GM19351 (cell line): ENCODE measurements at regions not wholly inside any gene's neighbourhood (a gene's known extent, or its start where the extent isn't known, plus 50 kb on each side); places are given as distances from the start of the nearest gene placed in this dataset.

Source experiments
- ATAC-seq: cut with Tn5 transposase; IDR thresholded peaks from one replicate; pipeline ENCODE4 v1.9.1; 2021; ENCODE audit warnings: mild to moderate bottlenecking, moderate library complexity; ENCODE audit not compliant: unreplicated experiment

DNA sequence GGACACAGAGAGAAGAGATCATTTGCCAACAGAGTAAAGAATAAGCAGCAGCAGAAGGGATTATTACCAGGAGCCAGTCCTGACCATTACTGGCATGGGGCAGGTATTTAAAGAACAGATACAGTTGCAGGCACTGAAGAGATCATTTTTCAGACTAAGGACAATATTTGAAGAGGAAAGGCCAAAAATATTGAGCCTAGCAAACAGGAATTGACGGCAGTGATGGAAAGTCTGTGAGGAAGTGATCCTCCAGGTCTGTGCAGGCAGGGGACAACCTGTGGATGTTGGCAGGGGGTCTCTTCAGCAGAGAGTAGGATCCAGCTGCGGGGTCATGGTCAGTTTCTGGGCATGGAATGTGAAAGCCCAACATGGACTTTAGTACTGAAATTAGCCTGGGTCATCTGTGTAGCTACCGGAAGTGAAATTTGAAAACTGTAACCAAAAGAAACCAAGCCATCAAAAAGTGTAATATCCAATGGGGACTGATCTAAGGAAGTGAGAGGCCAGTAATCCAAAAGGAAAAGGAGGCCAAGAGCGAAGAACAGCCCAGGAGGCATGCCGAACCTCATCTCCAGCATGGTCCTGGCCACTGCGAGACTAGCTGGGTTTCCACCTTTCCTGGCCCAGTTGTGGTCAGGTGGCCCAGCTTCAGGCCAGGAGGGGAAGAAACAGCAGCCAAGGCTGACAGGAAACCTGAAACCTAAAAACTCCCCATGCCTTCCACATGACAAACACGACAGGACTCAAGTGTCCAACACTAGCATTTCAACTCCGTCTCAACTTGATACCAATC lies 115.1 kb upstream of the TNFAIP3 start:
- no peak for ATAC-seq

DNA sequence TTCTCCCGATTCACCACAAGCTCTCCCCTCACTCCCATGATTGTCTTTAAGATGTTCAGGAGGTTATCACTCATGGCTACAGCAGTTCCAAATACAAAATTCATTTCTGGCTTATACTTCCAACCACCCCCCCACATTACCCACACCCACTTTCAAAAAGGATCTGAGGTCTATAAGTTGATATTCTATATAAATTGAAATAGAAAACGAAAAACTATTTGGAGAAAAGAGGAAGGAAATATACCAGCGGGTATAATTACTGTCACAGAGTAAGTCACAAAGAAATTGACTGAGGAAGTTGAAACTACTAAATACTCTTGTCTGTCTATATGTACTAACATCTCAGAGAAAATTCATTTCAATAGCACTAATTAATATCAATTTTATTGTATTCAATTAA lies 112.7 kb upstream of the TNFAIP3 start:
- peak; percentile 84 for ATAC-seq

DNA sequence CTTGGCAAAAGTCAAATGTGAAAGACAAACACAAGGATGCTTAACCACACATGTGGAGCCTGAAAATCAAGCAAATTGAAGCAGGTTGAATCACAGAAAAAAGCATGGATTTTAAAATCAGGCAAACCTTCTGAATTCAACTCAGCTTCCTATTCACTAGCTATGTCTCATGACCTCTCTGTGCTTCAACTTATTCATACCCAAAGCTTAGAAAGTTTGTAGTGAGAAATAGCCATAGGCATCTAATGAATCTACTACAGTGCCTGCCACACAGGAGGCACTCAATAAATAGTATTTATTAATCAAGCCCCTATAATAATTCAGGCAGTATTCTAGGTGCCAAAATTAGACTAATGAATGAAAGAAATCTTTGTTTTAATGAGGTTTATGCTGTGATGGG lies 112.2 kb upstream of the TNFAIP3 start:
- peak; percentile 34 for ATAC-seq

- no peak for ATAC-seq
These were observed 111.8 kb upstream of the TNFAIP3 start for GRCh38 chr6:137755284-137755683.

GRCh38 chr6:137756788-137757187 lies 110.3 kb upstream of the TNFAIP3 start:
- ATAC-seq = no peak

GRCh38 chr6:137758661-137759060 lies 108.4 kb upstream of the TNFAIP3 start:
- no peak for ATAC-seq

- no peak for ATAC-seq
These were observed 107.4 kb upstream of the TNFAIP3 start for GRCh38 chr6:137759624-137760023.

DNA sequence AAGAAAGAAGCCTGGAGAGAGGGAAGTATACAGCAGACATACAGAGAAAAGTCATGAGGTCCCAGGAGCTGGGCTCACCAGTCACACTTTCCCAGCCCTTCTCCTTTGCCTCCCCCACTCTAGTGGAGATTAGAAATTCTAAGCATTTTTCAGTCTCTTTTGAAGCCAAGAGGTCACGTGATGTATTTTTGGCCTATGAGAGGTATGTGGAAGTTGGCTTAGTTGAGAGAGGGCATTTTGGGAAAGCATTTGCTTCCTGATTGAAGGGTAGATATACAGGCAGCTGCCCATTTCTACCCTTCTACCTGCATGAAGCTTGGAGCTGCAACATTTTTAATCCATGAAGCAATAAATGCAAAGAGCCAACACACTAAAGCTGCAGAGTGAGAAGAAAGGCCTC lies 106.0 kb upstream of the TNFAIP3 start:
- ATAC-seq = no peak

DNA sequence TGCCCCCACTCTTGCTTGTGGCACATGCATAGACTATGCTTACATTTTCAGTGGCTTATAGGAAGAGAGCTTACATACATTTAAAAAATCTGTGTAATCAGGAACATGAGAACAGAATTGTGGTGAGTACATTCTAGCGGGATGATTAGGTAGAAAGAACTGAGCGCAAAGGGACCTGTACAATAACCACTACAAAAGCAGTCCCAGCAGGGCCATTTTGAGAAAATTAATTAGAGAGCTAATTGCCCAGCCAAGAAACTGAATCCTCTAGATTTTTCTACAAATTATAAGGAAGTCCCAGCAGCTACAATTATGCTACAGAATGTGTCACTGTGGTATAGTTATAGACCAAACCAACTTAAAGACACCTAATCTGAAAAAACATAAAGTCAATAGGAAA lies 105.6 kb upstream of the TNFAIP3 start:
- ATAC-seq = no peak

DNA sequence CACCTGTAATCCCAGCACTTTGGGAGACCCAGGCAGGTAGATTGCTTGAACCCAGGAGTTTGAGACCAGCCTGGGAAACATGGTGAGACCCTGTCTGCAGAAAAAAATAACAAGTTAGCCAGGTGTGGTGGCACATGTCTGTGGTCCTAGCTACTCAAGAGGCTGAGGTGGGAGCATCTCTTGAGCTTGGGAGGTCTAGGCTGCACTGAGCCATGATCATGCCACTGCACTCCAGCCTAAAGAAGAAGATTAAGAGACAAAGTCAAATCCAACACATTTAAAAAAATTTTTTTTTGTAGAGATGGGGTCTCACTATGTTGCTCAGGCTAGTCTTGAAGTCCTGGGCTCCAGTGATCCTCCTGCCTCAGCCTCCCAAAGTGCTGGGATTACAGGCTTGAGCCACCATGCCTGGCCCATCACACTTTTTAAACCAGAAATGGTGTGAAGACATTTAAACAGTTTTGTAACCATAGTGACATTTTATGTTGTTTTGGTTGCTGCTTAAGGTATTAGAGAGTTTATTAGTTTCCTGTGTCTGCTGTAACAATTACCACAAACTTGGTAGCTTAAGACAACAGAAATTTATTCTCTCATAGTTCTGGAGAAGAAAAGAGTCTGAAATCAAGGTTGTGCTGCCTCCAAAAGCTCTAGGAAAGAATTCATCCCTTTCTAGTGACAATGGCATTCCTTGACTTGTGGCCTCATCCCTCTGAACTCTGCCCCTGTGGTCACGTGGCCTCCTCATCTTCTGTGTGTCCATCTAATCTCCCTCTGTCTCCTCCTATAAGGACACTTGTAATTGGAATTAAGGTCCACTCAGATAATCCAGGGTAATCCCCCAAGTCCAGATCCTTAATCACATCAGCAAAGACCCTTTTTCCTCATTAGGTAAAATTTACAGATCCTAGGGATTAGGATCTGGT lies 104.6 kb upstream of the TNFAIP3 start:
- ATAC-seq = no peak

GRCh38 chr6:137763436-137763835 lies 103.6 kb upstream of the TNFAIP3 start:
- no peak for ATAC-seq

DNA sequence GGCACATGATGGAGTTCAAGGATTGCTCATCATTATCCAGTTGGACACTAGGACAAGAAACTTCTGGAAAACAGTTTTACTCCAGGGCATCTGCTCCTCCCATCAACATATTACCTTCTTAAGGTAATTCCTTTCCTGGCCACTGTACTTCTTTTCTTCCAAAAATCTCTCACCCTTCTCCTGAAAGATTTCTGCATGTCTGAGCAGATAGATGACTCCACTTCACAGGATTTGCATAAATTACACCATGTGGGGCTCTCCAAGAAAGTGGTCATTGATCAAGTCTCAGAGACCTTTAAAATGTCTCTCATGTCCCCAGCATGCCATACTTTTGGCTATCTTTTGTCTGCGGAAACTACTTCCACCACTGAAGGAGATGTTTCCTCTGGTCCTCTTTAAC lies 103.2 kb upstream of the TNFAIP3 start:
- ATAC-seq = no peak

GRCh38 chr6:137764464-137764863 lies 102.6 kb upstream of the TNFAIP3 start:
- ATAC-seq = no peak

DNA sequence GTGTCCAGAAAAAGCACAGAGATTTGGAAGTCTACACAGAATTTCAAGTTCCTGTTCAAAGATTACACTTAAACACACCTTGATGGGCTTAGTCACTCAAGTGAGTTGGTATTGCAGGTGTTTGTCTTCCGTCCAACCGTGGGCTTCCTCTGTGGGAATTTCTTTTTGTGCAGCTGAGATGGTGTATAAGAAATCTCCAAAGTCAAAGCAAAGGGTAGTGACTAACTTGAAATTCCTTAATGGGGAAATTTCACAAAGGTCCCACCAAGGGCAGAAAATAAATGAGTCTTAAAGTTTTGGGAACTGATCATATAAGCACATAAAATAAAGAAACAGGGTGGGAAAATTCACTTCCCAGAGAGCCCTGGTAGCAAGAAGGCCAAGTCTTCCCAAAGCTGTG lies 102.0 kb upstream of the TNFAIP3 start:
- no peak for ATAC-seq

DNA sequence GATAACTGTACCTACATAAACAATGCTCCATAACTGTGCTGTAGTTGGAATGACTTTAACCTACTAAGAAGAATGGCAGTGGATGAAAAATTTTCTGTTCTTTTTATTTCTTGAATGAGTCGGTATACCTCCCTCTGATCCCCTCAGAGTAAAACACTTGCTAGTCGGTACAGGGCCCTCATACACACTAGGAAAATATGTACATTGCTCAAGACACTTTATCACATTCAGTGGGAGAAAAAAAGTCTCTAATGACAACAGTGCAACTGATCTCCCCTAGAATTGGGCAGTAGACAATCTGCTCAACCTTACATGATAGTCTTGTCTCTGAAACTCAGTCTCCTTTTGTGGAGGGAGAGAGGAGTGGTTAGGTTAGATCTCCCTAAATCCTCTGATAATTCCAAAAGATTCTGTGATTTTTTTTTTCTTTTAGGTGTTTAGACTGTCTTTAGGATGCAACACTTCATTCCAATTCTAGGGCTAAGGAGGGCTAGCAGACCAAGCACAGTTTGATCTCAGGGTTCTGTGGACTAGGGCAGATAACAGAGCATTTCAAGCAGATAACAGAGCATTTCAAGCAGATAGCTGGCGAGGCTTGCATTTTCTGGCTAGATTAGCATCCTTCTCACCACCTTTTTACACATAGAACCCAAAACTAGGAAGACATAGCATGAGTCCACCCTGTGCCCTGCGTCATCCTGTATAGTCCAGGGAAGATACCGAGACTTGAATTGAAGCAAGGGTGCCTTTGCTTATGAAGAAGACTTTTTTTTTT lies 100.3 kb upstream of the TNFAIP3 start:
- no peak for ATAC-seq

- no peak for ATAC-seq
These were observed 99.6 kb upstream of the TNFAIP3 start for GRCh38 chr6:137767465-137767864.

DNA sequence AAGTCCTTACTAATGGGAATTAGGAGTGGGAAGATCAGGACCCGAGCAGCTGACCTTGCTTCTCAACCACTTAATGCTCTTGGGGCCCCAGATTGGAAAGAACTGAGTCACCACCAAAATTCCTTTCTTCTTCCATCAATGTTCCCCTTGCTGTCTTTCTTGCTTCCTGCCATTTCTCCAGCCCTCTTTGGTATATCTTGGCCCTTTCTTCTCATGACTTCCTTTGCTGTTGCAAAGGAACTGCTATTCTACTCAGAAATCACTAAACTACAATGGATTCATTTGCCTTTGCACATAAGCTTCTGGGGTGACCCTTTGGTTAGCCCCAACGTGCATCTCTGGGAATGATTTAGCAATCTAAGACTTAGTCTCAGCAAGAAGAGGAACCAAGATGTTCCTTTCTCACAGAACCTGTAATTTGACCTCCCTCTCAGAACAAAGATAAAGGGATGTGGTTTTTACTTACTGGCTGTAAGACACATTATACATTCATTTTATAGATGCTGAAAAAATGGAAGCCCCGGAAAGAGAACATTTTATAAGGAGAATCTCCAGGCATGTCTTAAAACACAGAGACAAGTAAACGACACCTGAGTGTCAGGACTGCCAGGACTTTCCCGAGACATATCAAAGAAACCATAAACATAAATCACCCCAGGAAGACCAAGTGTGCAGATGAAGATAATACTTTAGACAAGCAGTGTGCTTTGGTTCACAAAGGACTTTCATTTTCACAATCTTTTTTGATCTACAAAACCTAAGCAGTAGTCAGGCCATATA lies 99.0 kb upstream of the TNFAIP3 start:
- ATAC-seq = peak; percentile 80

DNA sequence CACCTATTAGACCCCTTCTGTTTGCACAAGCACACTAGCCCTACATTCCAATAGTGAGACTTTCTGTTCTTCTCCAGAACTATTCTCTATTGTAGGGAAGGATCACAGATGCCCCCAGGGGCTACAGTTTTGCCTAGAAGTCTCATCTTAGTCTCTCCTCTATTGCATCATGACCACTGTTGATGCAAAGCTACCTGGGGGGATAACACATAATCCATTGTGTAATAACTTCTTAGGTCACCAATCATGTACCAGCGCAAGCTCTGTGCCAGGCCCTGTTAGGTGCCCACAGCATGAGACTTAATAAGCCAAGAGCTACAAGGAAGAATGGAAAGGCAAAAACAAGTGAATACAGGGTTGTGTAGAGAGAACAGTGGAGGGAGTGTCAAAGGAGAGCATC lies 98.1 kb upstream of the TNFAIP3 start:
- ATAC-seq = no peak

DNA sequence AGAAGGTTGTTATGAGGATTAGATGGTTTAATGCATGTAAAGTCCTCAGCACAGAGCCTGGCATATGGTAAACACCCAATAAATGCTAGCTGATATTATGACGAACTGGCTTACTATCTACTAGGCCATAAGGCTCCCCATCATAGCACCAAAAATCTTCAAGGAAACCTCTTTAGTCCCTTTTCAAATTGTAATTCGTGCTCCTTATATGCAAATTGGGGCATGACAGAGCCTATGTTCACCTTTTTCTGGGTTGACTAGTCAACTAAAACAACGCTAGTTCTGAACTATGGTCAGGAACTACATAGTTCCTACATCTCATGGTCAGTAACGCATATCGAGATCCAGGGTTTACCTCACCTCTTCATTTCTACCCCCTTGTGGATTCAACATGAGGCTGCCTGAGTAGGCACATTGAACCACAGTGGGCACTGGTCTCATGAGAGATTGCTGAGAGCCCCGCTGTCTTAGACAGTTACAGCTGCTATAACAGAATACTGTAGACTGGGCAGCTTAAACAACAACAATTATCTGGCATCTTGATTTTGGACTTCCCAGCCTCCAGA lies 97.2 kb upstream of the TNFAIP3 start:
- no peak for ATAC-seq

DNA sequence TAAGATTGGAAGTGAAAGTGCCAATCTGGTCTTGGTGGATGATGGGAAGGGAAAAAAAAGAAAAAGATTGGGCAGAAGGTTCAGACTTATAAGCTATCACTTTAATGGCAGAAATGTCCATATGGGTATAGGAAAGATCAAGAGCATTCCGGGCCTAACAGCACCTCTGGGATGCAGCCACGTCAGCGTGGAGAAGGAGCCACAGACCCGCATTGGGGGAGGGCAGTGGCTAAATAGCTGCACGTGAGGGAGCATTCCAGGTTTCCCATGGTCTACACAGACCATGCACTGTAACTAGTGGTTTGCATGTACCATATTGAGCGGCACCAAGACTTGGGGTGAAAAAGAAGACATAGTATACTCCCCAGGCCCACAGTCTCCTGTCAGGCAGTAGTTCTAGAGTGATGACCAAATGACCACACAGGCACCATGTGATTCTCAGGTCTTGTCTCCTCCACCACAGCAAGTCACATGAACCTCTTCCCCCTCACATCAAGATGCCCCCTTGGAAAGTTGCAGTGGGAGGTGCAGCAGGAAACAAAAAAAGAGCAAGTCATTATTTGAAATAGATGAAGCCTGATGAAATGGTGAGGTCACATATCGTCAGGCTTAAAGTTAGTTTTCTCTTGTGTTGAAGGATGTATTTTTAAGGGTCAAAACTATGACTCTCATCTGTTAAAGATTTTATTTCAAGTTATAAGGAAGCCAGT lies 94.4 kb upstream of the TNFAIP3 start:
- ATAC-seq = no peak
